Vagina (tissue), 2 donors: ENCODE measurements at regions not wholly inside any gene's neighbourhood (a gene's known extent, or its start where the extent isn't known, plus 50 kb on each side); places are given as distances from the start of the nearest gene placed in this dataset.

Source experiments
- POLR2AphosphoS5 ChIP-seq, 2 donors: sonication (generic); formaldehyde crosslinking; IDR thresholded peaks; one replicate each; pipeline ENCODE4 v1.9.0; 2017; ENCODE audit warnings: antibody characterized with exemption in 2 of 2, mild to moderate bottlenecking in 2 of 2, low read depth in 1 of 2; ENCODE audit not compliant: insufficient read depth in 1 of 2
- TF ChIP-seq, protein P1 (sequence below), 3 experiments: fragments of 450-650 bp in 2 of 3; fragments of 200-600 bp in 1 of 3; sonication (generic) in 1 of 3; IDR thresholded peaks; one replicate each; pipeline ENCODE4 v1.5.1; 2017 to 2019; ENCODE audit warnings: antibody characterized with exemption in 3 of 3, mild to moderate bottlenecking in 2 of 3, moderate library complexity in 2 of 3

DNA sequence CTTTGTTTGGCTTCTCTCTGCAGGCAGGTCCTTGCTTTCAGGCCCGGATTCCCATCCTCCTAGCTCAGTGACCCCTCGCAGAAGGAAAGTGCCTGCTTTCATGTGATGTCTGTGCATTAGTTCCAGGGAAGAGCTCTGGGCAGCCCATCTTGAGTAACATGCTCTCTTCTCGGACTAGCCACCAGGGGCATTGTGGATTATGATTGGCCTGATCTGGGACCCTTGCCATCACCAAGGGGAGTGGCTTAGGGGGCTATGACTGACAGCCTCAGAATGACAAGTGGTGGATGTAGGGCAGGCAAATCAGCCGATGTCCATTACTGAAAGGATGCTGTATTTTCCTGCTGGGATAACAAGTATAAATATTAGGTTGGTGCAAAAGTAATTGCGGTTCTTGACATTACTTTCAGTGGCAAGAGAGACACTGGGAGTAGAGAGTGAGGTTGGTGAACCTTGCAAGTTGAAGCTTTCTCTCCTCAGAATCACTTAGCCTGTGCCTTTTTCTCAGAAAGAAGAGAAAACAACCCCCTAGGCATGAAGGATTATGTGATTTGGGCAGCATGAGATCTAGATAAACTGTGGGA is 71.5 kb upstream of the MPHOSPH6 start:
- TF ChIP-seq, protein P1, sequence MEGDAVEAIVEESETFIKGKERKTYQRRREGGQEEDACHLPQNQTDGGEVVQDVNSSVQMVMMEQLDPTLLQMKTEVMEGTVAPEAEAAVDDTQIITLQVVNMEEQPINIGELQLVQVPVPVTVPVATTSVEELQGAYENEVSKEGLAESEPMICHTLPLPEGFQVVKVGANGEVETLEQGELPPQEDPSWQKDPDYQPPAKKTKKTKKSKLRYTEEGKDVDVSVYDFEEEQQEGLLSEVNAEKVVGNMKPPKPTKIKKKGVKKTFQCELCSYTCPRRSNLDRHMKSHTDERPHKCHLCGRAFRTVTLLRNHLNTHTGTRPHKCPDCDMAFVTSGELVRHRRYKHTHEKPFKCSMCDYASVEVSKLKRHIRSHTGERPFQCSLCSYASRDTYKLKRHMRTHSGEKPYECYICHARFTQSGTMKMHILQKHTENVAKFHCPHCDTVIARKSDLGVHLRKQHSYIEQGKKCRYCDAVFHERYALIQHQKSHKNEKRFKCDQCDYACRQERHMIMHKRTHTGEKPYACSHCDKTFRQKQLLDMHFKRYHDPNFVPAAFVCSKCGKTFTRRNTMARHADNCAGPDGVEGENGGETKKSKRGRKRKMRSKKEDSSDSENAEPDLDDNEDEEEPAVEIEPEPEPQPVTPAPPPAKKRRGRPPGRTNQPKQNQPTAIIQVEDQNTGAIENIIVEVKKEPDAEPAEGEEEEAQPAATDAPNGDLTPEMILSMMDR (IDR thresholded peaks at IDR 0.05) = no peak
- no peak for TF ChIP-seq POLR2AphosphoS5 (IDR thresholded peaks at IDR 0.05; ENCODE audit: insufficient read depth in 1 of 2, low read depth in 1 of 2)
